SK-N-SH (cell line): ENCODE measurements at regions not wholly inside any gene's neighbourhood (a gene's known extent, or its start where the extent isn't known, plus 50 kb on each side); places are given as distances from the start of the nearest gene placed in this dataset.

Experiments used
- CTCF ChIA-PET: fragments of 300-600, 350-600 bp; formaldehyde crosslinking; extraction: SDS; loops from one replicate; lab custom pipeline; 2021; lab: Yijun Ruan, JAX
- POLR2A ChIA-PET: fragments of 350-600 bp; sonication (Branson Sonifier 250); formaldehyde crosslinking; extraction: SDS; loops from one replicate; lab custom pipeline; 2020; ENCODE audit warnings: antibody characterized with exemption, inconsistent platforms; lab: Yijun Ruan, JAX
- DNase-seq: peaks from one replicate; pipeline ENCODE4 v3.0.0; 2012
- H2AFZ ChIP-seq: fragments of 200-600 bp; sonication (generic); 2 replicates; pipeline ENCODE4 v1.8.1; 2016; ENCODE audit warnings: antibody characterized with exemption, mild to moderate bottlenecking, low read depth
- H3F3A ChIP-seq: fragments of 200-600 bp; sonication (generic); replicated peaks from 2 replicates; pipeline ENCODE3; 2016; ENCODE audit warnings: antibody characterized with exemption, mild to moderate bottlenecking; ENCODE audit not compliant: insufficient read depth
- H3K27ac ChIP-seq, 2 experiments: fragments of 200-500 bp in 1 of 2; fragments of 200-600 bp in 1 of 2; sonication (Bioruptor generic) in 1 of 2; sonication (generic), shearing (Covaris generic) in 1 of 2; 2 replicates each; pipeline versions ENCODE4 v1.5.1 to v1.6.1; 2014 to 2016; ENCODE audit warnings: low read depth in 2 of 2, inconsistent platforms in 1 of 2, low read length in 1 of 2, mild to moderate bottlenecking in 1 of 2, mixed read lengths in 1 of 2
- H3K27me3 ChIP-seq: fragments of 200-600 bp; sonication (generic), shearing (Covaris generic); 2 replicates; pipeline ENCODE4 v1.6.1; 2016; ENCODE audit warnings: mixed run types; ENCODE audit not compliant: insufficient read depth
- H3K36me3 ChIP-seq, 2 experiments: fragments of 200-500 bp in 1 of 2; fragments of 200-600 bp in 1 of 2; sonication (Bioruptor generic) in 1 of 2; sonication (generic) in 1 of 2; replicated peaks in 1 of 2; 2 replicates each; pipeline versions ENCODE3 to v1.5.1; 2014 to 2016; ENCODE audit warnings: low read length in 1 of 2, mild to moderate bottlenecking in 1 of 2; ENCODE audit not compliant: insufficient read depth in 2 of 2, control insufficient read depth in 1 of 2
- H3K4me1 ChIP-seq, 2 experiments: fragments of 200-500 bp in 1 of 2; fragments of 200-600 bp in 1 of 2; sonication (Bioruptor generic) in 1 of 2; sonication (generic), shearing (Covaris generic) in 1 of 2; 2 replicates each; pipeline versions ENCODE4 v1.5.1 to v1.6.1; 2014 to 2016; ENCODE audit warnings: low read depth in 1 of 2, low read length in 1 of 2, mixed run types in 1 of 2; ENCODE audit not compliant: insufficient read depth in 2 of 2, control insufficient read depth in 1 of 2
- H3K4me2 ChIP-seq: fragments of 200-600 bp; sonication (generic), shearing (Covaris generic); 2 replicates; pipeline ENCODE4 v1.6.1; 2017; ENCODE audit warnings: mixed run types
- H3K4me3 ChIP-seq, 2 experiments: fragments of 200-500 bp in 1 of 2; fragments of 200-600 bp in 1 of 2; sonication (Bioruptor generic) in 1 of 2; sonication (generic), shearing (Covaris generic) in 1 of 2; 2 replicates each; pipeline versions ENCODE4 v1.5.1 to v1.8.1; 2014 to 2016; ENCODE audit warnings: low read depth in 2 of 2, inconsistent platforms in 1 of 2, low read length in 1 of 2, mild to moderate bottlenecking in 1 of 2, mixed read lengths in 1 of 2, moderate library complexity in 1 of 2
- H3K79me2 ChIP-seq: fragments of 200-600 bp; sonication (generic); 2 replicates; pipeline ENCODE4 v1.8.1; 2017; ENCODE audit warnings: mild to moderate bottlenecking; ENCODE audit not compliant: insufficient read depth
- H3K9ac ChIP-seq: fragments of 200-600 bp; sonication (generic); 2 replicates; pipeline ENCODE4 v1.6.1; 2017; ENCODE audit warnings: mixed run types
- H3K9me2 ChIP-seq: fragments of 200-600 bp; sonication (generic); 2 replicates; pipeline ENCODE4 v1.6.1; 2017; ENCODE audit warnings: mixed run types
- H3K9me3 ChIP-seq: fragments of 200-600 bp; sonication (generic); 2 replicates; pipeline ENCODE4 v1.6.1; 2017; ENCODE audit warnings: mixed run types, mild to moderate bottlenecking, moderate library complexity
- H4K20me1 ChIP-seq: fragments of 200-600 bp; sonication (generic); 2 replicates; pipeline ENCODE4 v1.6.1; 2017; ENCODE audit warnings: mild to moderate bottlenecking, mixed run types; ENCODE audit not compliant: insufficient read depth
- CTCF ChIP-seq: fragments of 200-600 bp; sonication (generic); IDR thresholded peaks from 2 replicates; pipeline ENCODE4 v1.6.1; 2017; ENCODE audit warnings: antibody characterized with exemption, mild to moderate bottlenecking, moderate library complexity
- EP300 ChIP-seq, 2 experiments: IDR thresholded peaks; 2 replicates each; pipeline versions ENCODE4 v1.4.0 to v1.6.1; 2012; ENCODE audit warnings: borderline replicate concordance in 1 of 2, low read depth in 1 of 2, low read length in 1 of 2
- EZH2phosphoT487 ChIP-seq: fragments of 200-600 bp; sonication (generic); IDR thresholded peaks from 2 replicates; pipeline ENCODE4 v1.6.1; 2017; ENCODE audit warnings: low read depth, mixed run types, mild to moderate bottlenecking, antibody characterized with exemption, moderate library complexity, borderline replicate concordance
- FOXM1 ChIP-seq: IDR thresholded peaks from 2 replicates; pipeline ENCODE4 v1.4.0; 2012; ENCODE audit warnings: low read depth, mild to moderate bottlenecking
- IRF3 ChIP-seq: fragments of 150-350 bp; IDR thresholded peaks from 2 replicates; pipeline ENCODE4 v1.6.1; 2016; ENCODE audit warnings: mild to moderate bottlenecking, low read depth, low read length
- MXI1 ChIP-seq: IDR thresholded peaks from 2 replicates; pipeline ENCODE4 v1.6.1; 2012; ENCODE audit warnings: mild to moderate bottlenecking, low read depth, low read length, improper control_type of control experiment
- NRF1 ChIP-seq: IDR thresholded peaks from 2 replicates; pipeline ENCODE4 v1.6.1; 2012; ENCODE audit warnings: low read depth, mild to moderate bottlenecking, low read length
- PBX3 ChIP-seq: IDR thresholded peaks from 2 replicates; pipeline ENCODE4; 2012
- RAD21 ChIP-seq: IDR thresholded peaks from 2 replicates; pipeline ENCODE4 v1.6.1; 2012; ENCODE audit warnings: mild to moderate bottlenecking, low read length
- REST ChIP-seq: IDR thresholded peaks from 2 replicates; pipeline ENCODE4 v1.6.1; 2012; ENCODE audit warnings: mild to moderate bottlenecking, low read depth, low read length, moderate library complexity
- SMC3 ChIP-seq: IDR thresholded peaks from 2 replicates; pipeline ENCODE4 v1.6.1; 2012; ENCODE audit warnings: low read depth, low read length, improper control_type of control experiment
- TAF1 ChIP-seq: IDR thresholded peaks from 2 replicates; pipeline ENCODE4 v1.6.1; 2012; ENCODE audit warnings: low read depth, mild to moderate bottlenecking, low read length, moderate library complexity, borderline replicate concordance
- TCF12 ChIP-seq: IDR thresholded peaks from 2 replicates; pipeline ENCODE4 v1.4.0; 2012
- USF1 ChIP-seq: IDR thresholded peaks from 2 replicates; pipeline ENCODE4 v1.4.0; 2012; ENCODE audit warnings: low read depth, borderline replicate concordance
- USF2 ChIP-seq: fragments of 150-350 bp; IDR thresholded peaks from 2 replicates; pipeline ENCODE4 v1.6.1; 2017; ENCODE audit warnings: antibody characterized with exemption, low read length, low read depth, borderline replicate concordance
- YY1 ChIP-seq: IDR thresholded peaks from 2 replicates; pipeline ENCODE4 v1.4.0; 2012; ENCODE audit warnings: low read depth, mild to moderate bottlenecking
- ZBTB33 ChIP-seq: IDR thresholded peaks from 2 replicates; pipeline ENCODE4 v1.4.0; 2012; ENCODE audit warnings: low read depth, borderline replicate concordance
- WGBS: methylation state at CpG from one replicate; pipeline ENCODE4 v1.1.6; 2017; ENCODE audit warnings: low lambda C conversion rate; 5-methylcytosine and 5-hydroxymethylcytosine counted together

GRCh38 chr10:131532745-131533341, 221.3 kb upstream of the TCERG1L start:
- H3K27me3 ChIP-seq: no peaks in the 10 kb centered on the region
- H3K9ac ChIP-seq: no peak overlapping the region
- H3F3A ChIP-seq: no peaks in the 10 kb centered on the region
- H3K4me1 ChIP-seq: no peaks in the 10 kb centered on the region
- no peaks in the 10 kb centered on the region for H4K20me1 ChIP-seq
- no peak overlapping the region for H3K4me2 ChIP-seq
- H2AFZ ChIP-seq: no peak overlapping the region
- WGBS: 45% methylated on average over 8 of the region's 24 CpGs
- H3K36me3 ChIP-seq: no peaks in the 10 kb centered on the region
- H3K27ac ChIP-seq: no peak overlapping the region
- H3K9me2 ChIP-seq: no peaks in the 10 kb centered on the region
- ChIA-PET CTCF (no interaction called here), POLR2A (no interaction called here)
- no peak for DNase-seq
- H3K9me3 ChIP-seq: no peaks in the 10 kb centered on the region
- TF ChIP-seq RAD21 (no peak), IRF3 (no peak), NRF1 (no peak), EZH2phosphoT487 (no peak), SMC3 (no peak), USF2 (no peak), TAF1 (no peak), ZBTB33 (no peak), TCF12 (no peak), CTCF (no peak), USF1 (no peak), PBX3 (no peak), MXI1 (no peak), REST (no peak), EP300 (IDR thresholded peaks at IDR 0.05; ENCODE audit: borderline replicate concordance in 1 of 2, low read depth in 1 of 2, low read length in 1 of 2) (no peak), YY1 (no peak), FOXM1 (no peak)
- H3K4me3 ChIP-seq: no peak overlapping the region
- H3K79me2 ChIP-seq: no peaks in the 10 kb centered on the region
